Left lobe of liver (tissue), 2 donors: ENCODE measurements at regions not wholly inside any gene's neighbourhood (a gene's known extent, or its start where the extent isn't known, plus 50 kb on each side); places are given as distances from the start of the nearest gene placed in this dataset.

Experiments
- ATAC-seq: fragments of 200-7000 bp; cut with Tn5 transposase; one replicate; pipeline ENCODE4 v1.9.1; 2020; ENCODE audit warnings: mild to moderate bottlenecking, moderate library complexity
- DNase-seq: peaks from one replicate; pipeline ENCODE4 v3.0.0-alpha.2; 2020; ENCODE audit warnings: low spot score
- donor health status: DM: no; HTN: no; CAD: no; lungs with moderate emphysema.
- donor health status: DM: no; HTN: yes; CAD: no.

GRCh38 chr9:116090030-116090770 is 63.4 kb upstream of the PAPPA start:
- ATAC-seq, result no peak
- DNase-seq, result no peak

DNA sequence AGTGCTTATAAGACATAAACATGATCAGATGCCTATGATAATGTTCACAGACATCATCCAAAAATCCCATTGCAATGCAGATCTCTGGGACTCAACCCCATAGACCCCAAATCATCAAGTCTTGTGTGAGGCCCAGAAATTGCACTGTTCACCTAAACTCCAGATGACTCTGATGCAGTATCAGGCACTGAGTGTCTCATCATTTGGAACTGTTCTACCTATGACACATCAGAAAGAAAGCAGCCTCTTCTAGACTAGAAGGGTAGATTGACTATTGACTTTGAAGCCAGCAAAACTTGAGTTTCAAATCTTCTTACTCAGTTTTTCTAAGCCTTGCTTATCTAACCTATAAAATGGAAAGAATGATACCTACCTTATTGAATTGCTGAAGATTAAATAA is 58.7 kb upstream of the PAPPA start:
- ATAC-seq, result no peak
- no peak for DNase-seq

- ATAC-seq (no peak), DNase-seq (no peak)
Measured at GRCh38 chr9:116095403-116095802, 58.2 kb upstream of the PAPPA start.

- DNase-seq (no peak), ATAC-seq (no peak)
Measured at GRCh38 chr9:116096046-116096445, 57.5 kb upstream of the PAPPA start.

DNA sequence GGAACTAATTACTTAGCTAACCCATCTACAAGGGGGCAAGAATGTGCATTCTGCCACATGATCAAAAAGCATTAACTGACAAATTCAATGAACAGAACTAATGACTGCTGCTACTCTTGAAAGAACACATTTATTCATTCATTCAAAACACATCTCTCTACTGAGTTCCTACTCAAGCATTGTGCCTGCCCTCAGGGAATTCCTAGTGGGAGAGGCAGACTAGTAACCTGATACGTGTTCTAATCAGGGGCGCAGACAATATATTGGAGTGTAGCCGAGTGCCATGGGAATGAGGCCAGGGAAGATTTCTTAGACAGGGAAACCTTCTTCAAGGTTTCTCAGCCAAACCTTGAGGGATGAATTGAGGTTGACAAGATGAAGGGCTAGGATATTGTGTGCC is 56.7 kb upstream of the PAPPA start:
- DNase-seq, result no peak
- no peak for ATAC-seq

DNA sequence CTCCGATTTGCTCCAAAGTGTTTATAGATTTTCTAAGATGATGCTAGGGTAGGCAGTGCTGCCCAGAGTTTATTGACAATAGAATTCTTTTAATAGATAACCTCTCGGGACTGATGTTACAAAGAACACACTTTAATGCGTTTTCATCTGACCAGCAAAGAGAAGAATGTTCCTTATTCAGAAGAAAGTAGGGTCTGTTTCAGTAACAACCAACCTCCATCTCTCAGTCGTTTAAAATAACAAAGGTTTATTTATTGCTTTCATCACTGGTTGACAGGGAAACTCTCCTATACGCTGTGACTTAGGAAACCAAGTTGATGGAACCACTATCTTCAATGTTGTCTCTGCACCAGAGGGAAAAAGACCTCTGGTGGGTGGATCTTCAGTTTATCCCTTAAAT is 55.1 kb upstream of the PAPPA start:
- ATAC-seq, result no peak
- no peak for DNase-seq

DNA sequence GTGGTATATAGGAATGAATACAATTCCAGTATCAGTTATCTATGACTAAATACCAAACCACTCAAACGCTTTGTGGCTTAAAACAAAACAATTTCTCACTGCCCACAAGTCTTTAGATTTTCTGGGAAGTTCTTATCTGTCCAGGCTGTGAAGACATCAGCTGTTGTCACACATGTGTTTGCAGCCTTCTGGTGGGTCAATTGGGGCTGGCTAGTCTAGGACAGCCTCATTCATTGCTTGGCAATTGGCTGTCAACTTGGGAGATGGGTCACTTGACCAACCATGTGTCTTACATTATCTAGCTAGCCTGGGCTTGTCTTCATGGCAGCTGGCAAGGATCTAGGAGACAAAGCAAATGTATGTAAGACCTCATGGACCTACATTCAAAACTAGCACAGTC is 53.8 kb upstream of the PAPPA start:
- ATAC-seq (no peak), DNase-seq (no peak)

GRCh38 chr9:116100711-116101121 is 52.9 kb upstream of the PAPPA start:
- DNase-seq (no peak), ATAC-seq (no peak)

DNA sequence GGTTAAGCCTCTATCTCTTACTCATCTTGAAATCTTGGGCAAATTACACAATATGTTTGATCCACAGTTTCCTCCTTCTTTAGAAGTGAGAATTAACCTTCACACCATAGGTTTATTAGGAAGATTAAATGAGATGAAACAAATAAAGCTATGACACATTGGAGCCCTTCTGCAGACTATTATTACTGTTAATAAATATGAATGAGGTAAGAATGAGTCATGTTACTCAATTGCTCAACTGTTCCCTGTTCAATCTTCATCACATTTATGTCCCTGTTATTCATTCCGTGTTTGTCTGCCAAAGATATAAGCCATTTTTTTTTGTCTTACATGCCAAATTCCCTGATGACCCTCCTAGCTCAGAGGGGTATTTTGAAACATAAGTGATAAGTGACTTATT is 52.1 kb upstream of the PAPPA start:
- ATAC-seq (no peak), DNase-seq (no peak)

DNA sequence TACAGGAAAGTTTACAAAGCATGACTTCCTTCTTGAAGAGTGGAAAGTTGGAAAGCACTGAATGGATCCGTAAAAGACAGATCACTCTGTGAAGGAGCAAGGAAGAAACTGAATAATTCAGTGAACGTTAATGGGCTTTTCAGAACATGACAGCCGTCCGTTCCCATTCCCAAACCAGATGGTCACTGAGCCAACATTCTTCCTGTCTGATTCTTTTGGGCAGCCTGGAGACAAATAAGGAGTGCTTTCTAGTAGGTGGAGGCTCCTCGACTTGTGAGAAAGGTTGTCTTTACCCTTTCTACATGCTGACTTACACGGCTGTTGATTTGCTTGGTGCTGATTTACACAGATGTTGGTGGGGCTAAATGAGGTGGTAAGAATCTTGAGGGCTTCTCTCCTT is 51.0 kb upstream of the PAPPA start:
- no peak for DNase-seq
- no peak for ATAC-seq
